ENCODE measurements at regions not wholly inside any gene's neighbourhood (a gene's known extent, or its start where the extent isn't known, plus 50 kb on each side); places are given as distances from the start of the nearest gene placed in this dataset.

GRCh38 chr4:53720776-53721175 is 129.5 kb upstream of the LNX1 start:
- peaks cover 10% of the 10 kb centered on the region for H3K4me1 ChIP-seq (ENCODE audit: control insufficient read depth, extremely low read depth, insufficient read depth, low read length)
- no peak overlapping the region for H3K4me3 ChIP-seq (replicated peaks in 1 of 4; ENCODE audit: control extremely low read depth in 1 of 4, insufficient read depth in 1 of 4, low read depth in 3 of 4, low read length in 4 of 4)
- H3K27me3 ChIP-seq (ENCODE audit: control insufficient read depth, insufficient read depth, low read length): no peaks in the 10 kb centered on the region
- no peaks in the 10 kb centered on the region for H4K20me1 ChIP-seq (ENCODE audit: control insufficient read depth, extremely low read depth, insufficient read depth, low read length)
- no peak overlapping the region for H3K4me2 ChIP-seq (ENCODE audit: extremely low read depth, insufficient read depth, low read length)
- TF ChIP-seq EZH2 (IDR thresholded peaks at IDR 0.05; ENCODE audit: low read length, missing control alignments) (no peak), CTCF (conservative IDR thresholded peaks at IDR 0.05 in 1 of 2, IDR thresholded peaks at IDR 0.05 in 1 of 2; ENCODE audit: low read depth in 1 of 2, low read length in 2 of 2) (no peak)
- H2AFZ ChIP-seq (ENCODE audit: low read length): no peak overlapping the region
- no peak overlapping the region for H3K9ac ChIP-seq (ENCODE audit: insufficient read depth, low read length)
- DNase-seq (ENCODE audit: low read depth in 2 of 2): no peak
- no peaks in the 10 kb centered on the region for H3K36me3 ChIP-seq (ENCODE audit: control insufficient read depth, insufficient read depth, low read length)
- H3K9me3 ChIP-seq (ENCODE audit: control insufficient read depth, insufficient read depth, low read depth, low read length): no peaks in the 10 kb centered on the region
- no peaks in the 10 kb centered on the region for H3K79me2 ChIP-seq (ENCODE audit: control insufficient read depth, insufficient read depth, low read length)
- H3K27ac ChIP-seq (ENCODE audit: insufficient read depth, low read length): no peak overlapping the region

- no peaks in the 10 kb centered on the region for H3K9me3 ChIP-seq (ENCODE audit: control insufficient read depth, insufficient read depth, low read depth, low read length)
- H3K4me1 ChIP-seq (ENCODE audit: control insufficient read depth, extremely low read depth, insufficient read depth, low read length): peaks cover 10% of the 10 kb centered on the region
- peak overlapping the region; percentile 15 for H3K4me2 ChIP-seq (ENCODE audit: extremely low read depth, insufficient read depth, low read length)
- no peaks in the 10 kb centered on the region for H4K20me1 ChIP-seq (ENCODE audit: control insufficient read depth, extremely low read depth, insufficient read depth, low read length)
- no peak for TF ChIP-seq EZH2 (IDR thresholded peaks at IDR 0.05; ENCODE audit: low read length, missing control alignments)
- no peak for TF ChIP-seq CTCF (conservative IDR thresholded peaks at IDR 0.05 in 1 of 2, IDR thresholded peaks at IDR 0.05 in 1 of 2; ENCODE audit: low read depth in 1 of 2, low read length in 2 of 2)
- H3K79me2 ChIP-seq (ENCODE audit: control insufficient read depth, insufficient read depth, low read length): no peaks in the 10 kb centered on the region
- no peak overlapping the region for H2AFZ ChIP-seq (ENCODE audit: low read length)
- no peak overlapping the region for H3K9ac ChIP-seq (ENCODE audit: insufficient read depth, low read length)
- peak; percentile 56 to 69 for DNase-seq (ENCODE audit: low read depth in 2 of 2)
- H3K27ac ChIP-seq (ENCODE audit: insufficient read depth, low read length): peak overlapping the region; percentile 6
- no peak overlapping the region for H3K4me3 ChIP-seq (replicated peaks in 1 of 4; ENCODE audit: control extremely low read depth in 1 of 4, insufficient read depth in 1 of 4, low read depth in 3 of 4, low read length in 4 of 4)
- no peaks in the 10 kb centered on the region for H3K36me3 ChIP-seq (ENCODE audit: control insufficient read depth, insufficient read depth, low read length)
- no peaks in the 10 kb centered on the region for H3K27me3 ChIP-seq (ENCODE audit: control insufficient read depth, insufficient read depth, low read length)
Measured at GRCh38 chr4:53717064-53717549, 125.8 kb upstream of the LNX1 start.

- Histone ChIP-seq H3K36me3 (ENCODE audit: control insufficient read depth, insufficient read depth, low read length) (no peaks in the 10 kb centered on the region), H2AFZ (ENCODE audit: low read length) (no peak overlapping the region), H3K9me3 (ENCODE audit: control insufficient read depth, insufficient read depth, low read depth, low read length) (no peaks in the 10 kb centered on the region), H4K20me1 (ENCODE audit: control insufficient read depth, extremely low read depth, insufficient read depth, low read length) (no peaks in the 10 kb centered on the region), H3K27ac (ENCODE audit: insufficient read depth, low read length) (peak overlapping the region; percentile 6), H3K27me3 (ENCODE audit: control insufficient read depth, insufficient read depth, low read length) (no peaks in the 10 kb centered on the region), H3K79me2 (ENCODE audit: control insufficient read depth, insufficient read depth, low read length) (no peaks in the 10 kb centered on the region), H3K4me1 (ENCODE audit: control insufficient read depth, extremely low read depth, insufficient read depth, low read length) (peaks cover 10% of the 10 kb centered on the region), H3K4me2 (ENCODE audit: extremely low read depth, insufficient read depth, low read length) (peak overlapping the region; percentile 30), H3K9ac (ENCODE audit: insufficient read depth, low read length) (no peak overlapping the region), H3K4me3 (replicated peaks in 1 of 4; ENCODE audit: control extremely low read depth in 1 of 4, insufficient read depth in 1 of 4, low read depth in 3 of 4, low read length in 4 of 4) (no peak overlapping the region)
- DNase-seq (ENCODE audit: low read depth in 2 of 2): peak in 1 of 2 donors; percentile 21
- TF ChIP-seq EZH2 (IDR thresholded peaks at IDR 0.05; ENCODE audit: low read length, missing control alignments) (no peak), CTCF (conservative IDR thresholded peaks at IDR 0.05 in 1 of 2, IDR thresholded peaks at IDR 0.05 in 1 of 2; ENCODE audit: low read depth in 1 of 2, low read length in 2 of 2) (no peak)
Measured at GRCh38 chr4:53716471-53717063, 125.3 kb upstream of the LNX1 start.
